Colon (tissue), 2 donors: ENCODE measurements at regions not wholly inside any gene's neighbourhood (a gene's known extent, or its start where the extent isn't known, plus 50 kb on each side); places are given as distances from the start of the nearest gene placed in this dataset.
"Not testable (repeated sequence)": the region's sequence is repeated elsewhere in the genome, so short reads cannot be mapped to it uniquely, and the experiment has no call there.

Experiments
- FAIRE-seq: peaks from 2 replicates; lab custom pipeline; 2012; peaks lifted over from hg19 to GRCh38; lab: Jason Lieb, UNC
- donor health status: control.
- donor health status: control.

- no peak for FAIRE-seq
These were observed 469.2 kb upstream of the DIPK2B start for GRCh38 chrX:45669715-45670340.

GRCh38 chrX:45668686-45669443, 468.2 kb upstream of the DIPK2B start:
- FAIRE-seq: no peak

GRCh38 chrX:45667666-45668065, 467.0 kb upstream of the DIPK2B start:
- no peak for FAIRE-seq

GRCh38 chrX:45664727-45665290, 464.1 kb upstream of the DIPK2B start:
- FAIRE-seq: no peak

- FAIRE-seq: no peak
These were observed 459.8 kb upstream of the DIPK2B start for GRCh38 chrX:45660477-45660876.

- FAIRE-seq: no peak
These were observed 432.7 kb upstream of the DIPK2B start for GRCh38 chrX:45633419-45633818.

- FAIRE-seq: no peak
These were observed 431.8 kb upstream of the DIPK2B start for GRCh38 chrX:45632506-45632905.

- FAIRE-seq: no peak
These were observed 429.4 kb upstream of the DIPK2B start for GRCh38 chrX:45630078-45630477.

- FAIRE-seq: no peak
These were observed 427.4 kb upstream of the DIPK2B start for GRCh38 chrX:45628041-45628440.

GRCh38 chrX:45623266-45623665, 422.6 kb upstream of the DIPK2B start:
- FAIRE-seq: no peak

- no peak for FAIRE-seq
These were observed 421.9 kb upstream of the DIPK2B start for GRCh38 chrX:45622538-45622937.

- no peak for FAIRE-seq
These were observed 421.4 kb upstream of the DIPK2B start for GRCh38 chrX:45622042-45622423.

- no peak for FAIRE-seq
These were observed 420.8 kb upstream of the DIPK2B start for GRCh38 chrX:45621376-45622041.

- FAIRE-seq: no peak
These were observed 418.6 kb upstream of the DIPK2B start for GRCh38 chrX:45619290-45619689.

- FAIRE-seq: not testable (repeated sequence)
These were observed 414.9 kb upstream of the DIPK2B start for GRCh38 chrX:45615591-45615990.

GRCh38 chrX:45614853-45615252, 414.2 kb upstream of the DIPK2B start:
- no peak for FAIRE-seq

GRCh38 chrX:45602151-45602550, 401.5 kb upstream of the DIPK2B start:
- no peak for FAIRE-seq

- no peak for FAIRE-seq
These were observed 400.4 kb upstream of the DIPK2B start for GRCh38 chrX:45601052-45601451.

GRCh38 chrX:45598861-45599260, 398.2 kb upstream of the DIPK2B start:
- no peak for FAIRE-seq

GRCh38 chrX:45596188-45596808, 395.6 kb upstream of the DIPK2B start:
- peak; percentile 24 for FAIRE-seq

GRCh38 chrX:45592101-45592500, 391.4 kb upstream of the DIPK2B start:
- FAIRE-seq: no peak

- FAIRE-seq: no peak
These were observed 391.0 kb upstream of the DIPK2B start for GRCh38 chrX:45591650-45592049.

GRCh38 chrX:45584717-45585116, 384.0 kb upstream of the DIPK2B start:
- no peak for FAIRE-seq
